ENCODE measurements at regions not wholly inside any gene's neighbourhood (a gene's known extent, or its start where the extent isn't known, plus 50 kb on each side); places are given as distances from the start of the nearest gene placed in this dataset.

- WGBS, 3 donors: 72 to 82% (median 72%) methylated on average over 5 of the region's 5 CpGs
- H3K27me3 ChIP-seq (ENCODE audit: control insufficient read depth in 3 of 3, insufficient read depth in 3 of 3, low read length in 3 of 3): no peaks in the 10 kb centered on the region
- H3K4me3 ChIP-seq (ENCODE audit: low read depth in 1 of 3, low read length in 3 of 3): no peak overlapping the region
- H3K27ac ChIP-seq (ENCODE audit: low read depth in 1 of 3, low read length in 2 of 3): no peak overlapping the region
- no peaks in the 10 kb centered on the region for H3K4me1 ChIP-seq (ENCODE audit: control insufficient read depth in 3 of 3, insufficient read depth in 2 of 3, low read depth in 1 of 3, low read length in 2 of 3)
- DNase-seq: no peak
- H3K9me3 ChIP-seq (ENCODE audit: control insufficient read depth in 2 of 2, insufficient read depth in 1 of 2, low read depth in 1 of 2, low read length in 1 of 2): no peaks in the 10 kb centered on the region
- no peaks in the 10 kb centered on the region for H3K36me3 ChIP-seq (ENCODE audit: control insufficient read depth in 3 of 3, insufficient read depth in 2 of 3, low read depth in 1 of 3, low read length in 3 of 3)
- no peak for FAIRE-seq
Observed at GRCh38 chr12:25670076-25671055, 117.3 kb upstream of the LMNTD1 start.

GRCh38 chr12:25675808-25676207 is 122.7 kb upstream of the LMNTD1 start:
- FAIRE-seq (no peak), DNase-seq (no peak)
- Histone ChIP-seq H3K36me3 (ENCODE audit: control insufficient read depth in 3 of 3, insufficient read depth in 2 of 3, low read depth in 1 of 3, low read length in 3 of 3) (no peaks in the 10 kb centered on the region), H3K4me1 (ENCODE audit: control insufficient read depth in 3 of 3, insufficient read depth in 2 of 3, low read depth in 1 of 3, low read length in 2 of 3) (no peaks in the 10 kb centered on the region), H3K27me3 (ENCODE audit: control insufficient read depth in 3 of 3, insufficient read depth in 3 of 3, low read length in 3 of 3) (no peaks in the 10 kb centered on the region), H3K4me3 (ENCODE audit: low read depth in 1 of 3, low read length in 3 of 3) (no peak overlapping the region), H3K27ac (ENCODE audit: low read depth in 1 of 3, low read length in 2 of 3) (no peak overlapping the region), H3K9me3 (ENCODE audit: control insufficient read depth in 2 of 2, insufficient read depth in 1 of 2, low read depth in 1 of 2, low read length in 1 of 2) (no peaks in the 10 kb centered on the region)
- WGBS, 3 donors: 53 to 63% (median 60%) methylated on average over 2 of the region's 2 CpGs

- no peak overlapping the region for H3K27ac ChIP-seq (ENCODE audit: low read depth in 1 of 3, low read length in 2 of 3)
- 48 to 82% (median 56%) methylated on average over 4 of the region's 4 CpGs for WGBS, 3 donors
- no peaks in the 10 kb centered on the region for H3K9me3 ChIP-seq (ENCODE audit: control insufficient read depth in 2 of 2, insufficient read depth in 1 of 2, low read depth in 1 of 2, low read length in 1 of 2)
- H3K36me3 ChIP-seq (ENCODE audit: control insufficient read depth in 3 of 3, insufficient read depth in 2 of 3, low read depth in 1 of 3, low read length in 3 of 3): no peaks in the 10 kb centered on the region
- no peak overlapping the region for H3K4me3 ChIP-seq (ENCODE audit: low read depth in 1 of 3, low read length in 3 of 3)
- FAIRE-seq (no peak), DNase-seq (no peak)
- H3K27me3 ChIP-seq (ENCODE audit: control insufficient read depth in 3 of 3, insufficient read depth in 3 of 3, low read length in 3 of 3): no peaks in the 10 kb centered on the region
- no peaks in the 10 kb centered on the region for H3K4me1 ChIP-seq (ENCODE audit: control insufficient read depth in 3 of 3, insufficient read depth in 2 of 3, low read depth in 1 of 3, low read length in 2 of 3)
Observed at GRCh38 chr12:25677232-25677937, 124.3 kb upstream of the LMNTD1 start.

GRCh38 chr12:25681580-25681979 is 128.5 kb upstream of the LMNTD1 start:
- no peak overlapping the region for H3K27ac ChIP-seq (ENCODE audit: low read depth in 1 of 3, low read length in 2 of 3)
- no peak overlapping the region for H3K4me3 ChIP-seq (ENCODE audit: low read depth in 1 of 3, low read length in 3 of 3)
- FAIRE-seq (no peak), DNase-seq (no peak)
- H3K27me3 ChIP-seq (ENCODE audit: control insufficient read depth in 3 of 3, insufficient read depth in 3 of 3, low read length in 3 of 3): no peaks in the 10 kb centered on the region
- WGBS, 3 donors: 73 to 84% (median 76%) methylated on average over 4 of the region's 4 CpGs
- H3K36me3 ChIP-seq (ENCODE audit: control insufficient read depth in 3 of 3, insufficient read depth in 2 of 3, low read depth in 1 of 3, low read length in 3 of 3): no peaks in the 10 kb centered on the region
- H3K9me3 ChIP-seq (ENCODE audit: control insufficient read depth in 2 of 2, insufficient read depth in 1 of 2, low read depth in 1 of 2, low read length in 1 of 2): no peaks in the 10 kb centered on the region
- no peaks in the 10 kb centered on the region for H3K4me1 ChIP-seq (ENCODE audit: control insufficient read depth in 3 of 3, insufficient read depth in 2 of 3, low read depth in 1 of 3, low read length in 2 of 3)

- Histone ChIP-seq H3K4me1 (ENCODE audit: control insufficient read depth in 3 of 3, insufficient read depth in 2 of 3, low read depth in 1 of 3, low read length in 2 of 3) (no peaks in the 10 kb centered on the region), H3K4me3 (ENCODE audit: low read depth in 1 of 3, low read length in 3 of 3) (no peak overlapping the region), H3K36me3 (ENCODE audit: control insufficient read depth in 3 of 3, insufficient read depth in 2 of 3, low read depth in 1 of 3, low read length in 3 of 3) (no peaks in the 10 kb centered on the region), H3K27ac (ENCODE audit: low read depth in 1 of 3, low read length in 2 of 3) (no peak overlapping the region), H3K9me3 (ENCODE audit: control insufficient read depth in 2 of 2, insufficient read depth in 1 of 2, low read depth in 1 of 2, low read length in 1 of 2) (no peaks in the 10 kb centered on the region), H3K27me3 (ENCODE audit: control insufficient read depth in 3 of 3, insufficient read depth in 3 of 3, low read length in 3 of 3) (no peaks in the 10 kb centered on the region)
- FAIRE-seq: no peak
- DNase-seq: no peak
- WGBS, 3 donors: 96 to 97% (median 96%) methylated on average over 1 of the region's 1 CpG
Observed at GRCh38 chr12:25682421-25682820, 129.3 kb upstream of the LMNTD1 start.

GRCh38 chr12:25684070-25684469 is 131.0 kb upstream of the LMNTD1 start:
- DNase-seq (no peak), FAIRE-seq (no peak)
- Histone ChIP-seq H3K4me1 (ENCODE audit: control insufficient read depth in 3 of 3, insufficient read depth in 2 of 3, low read depth in 1 of 3, low read length in 2 of 3) (no peaks in the 10 kb centered on the region), H3K4me3 (ENCODE audit: low read depth in 1 of 3, low read length in 3 of 3) (no peak overlapping the region), H3K36me3 (ENCODE audit: control insufficient read depth in 3 of 3, insufficient read depth in 2 of 3, low read depth in 1 of 3, low read length in 3 of 3) (no peaks in the 10 kb centered on the region), H3K27ac (ENCODE audit: low read depth in 1 of 3, low read length in 2 of 3) (no peak overlapping the region), H3K9me3 (ENCODE audit: control insufficient read depth in 2 of 2, insufficient read depth in 1 of 2, low read depth in 1 of 2, low read length in 1 of 2) (no peaks in the 10 kb centered on the region), H3K27me3 (ENCODE audit: control insufficient read depth in 3 of 3, insufficient read depth in 3 of 3, low read length in 3 of 3) (no peaks in the 10 kb centered on the region)
- WGBS, 3 donors: 48 to 78% (median 66%) methylated on average over 2 of the region's 2 CpGs

- DNase-seq (no peak), FAIRE-seq (no peak)
- Histone ChIP-seq H3K27me3 (ENCODE audit: control insufficient read depth in 3 of 3, insufficient read depth in 3 of 3, low read length in 3 of 3) (no peaks in the 10 kb centered on the region), H3K4me3 (ENCODE audit: low read depth in 1 of 3, low read length in 3 of 3) (no peak overlapping the region), H3K9me3 (ENCODE audit: control insufficient read depth in 2 of 2, insufficient read depth in 1 of 2, low read depth in 1 of 2, low read length in 1 of 2) (no peaks in the 10 kb centered on the region), H3K4me1 (ENCODE audit: control insufficient read depth in 3 of 3, insufficient read depth in 2 of 3, low read depth in 1 of 3, low read length in 2 of 3) (no peaks in the 10 kb centered on the region), H3K36me3 (ENCODE audit: control insufficient read depth in 3 of 3, insufficient read depth in 2 of 3, low read depth in 1 of 3, low read length in 3 of 3) (no peaks in the 10 kb centered on the region), H3K27ac (ENCODE audit: low read depth in 1 of 3, low read length in 2 of 3) (no peak overlapping the region)
- WGBS, 3 donors: 97 to 99% (median 98%) methylated on average over 18 to 19 of the region's 19 CpGs
Observed at GRCh38 chr12:25686351-25686750, 133.3 kb upstream of the LMNTD1 start.

- peaks cover 0 to 4% (median 0%) of the 10 kb centered on the region in 3 donors for H3K4me1 ChIP-seq (ENCODE audit: control insufficient read depth in 3 of 3, insufficient read depth in 2 of 3, low read depth in 1 of 3, low read length in 2 of 3)
- FAIRE-seq (no peak), DNase-seq (no peak)
- no peaks in the 10 kb centered on the region for H3K27me3 ChIP-seq (ENCODE audit: control insufficient read depth in 3 of 3, insufficient read depth in 3 of 3, low read length in 3 of 3)
- H3K36me3 ChIP-seq (ENCODE audit: control insufficient read depth in 3 of 3, insufficient read depth in 2 of 3, low read depth in 1 of 3, low read length in 3 of 3): no peaks in the 10 kb centered on the region
- WGBS, 3 donors: 87 to 95% (median 91%) methylated on average over 6 of the region's 6 CpGs
- no peaks in the 10 kb centered on the region for H3K9me3 ChIP-seq (ENCODE audit: control insufficient read depth in 2 of 2, insufficient read depth in 1 of 2, low read depth in 1 of 2, low read length in 1 of 2)
- H3K4me3 ChIP-seq (ENCODE audit: low read depth in 1 of 3, low read length in 3 of 3): no peak overlapping the region
- no peak overlapping the region for H3K27ac ChIP-seq (ENCODE audit: low read depth in 1 of 3, low read length in 2 of 3)
Observed at GRCh38 chr12:25687226-25687625, 134.1 kb upstream of the LMNTD1 start.
